BLaER1 treated with 17β-estradiol and CSF1 and Interleukin-3, amounts not matched to agents 10 nM and 100 nM (cell line): ENCODE measurements at regions not wholly inside any gene's neighbourhood (a gene's known extent, or its start where the extent isn't known, plus 50 kb on each side); places are given as distances from the start of the nearest gene placed in this dataset.
"Not testable (repeated sequence)": the region's sequence is repeated elsewhere in the genome, so short reads cannot be mapped to it uniquely, and the experiment has no call there.

Source experiments
- H3K27ac ChIP-seq, 11 experiments: shearing (Covaris generic); formaldehyde crosslinking; 2 replicates each; pipeline ENCODE4 v1.8.1; 2022
- H3K27me3 ChIP-seq, 11 experiments: shearing (Covaris generic); formaldehyde crosslinking; 2 replicates each; pipeline ENCODE4 v1.8.1; 2022
- H3K36me3 ChIP-seq, 11 experiments: shearing (Covaris generic); formaldehyde crosslinking; 2 replicates each; pipeline ENCODE4 v1.8.1; 2022
- H3K4me1 ChIP-seq, 10 experiments: shearing (Covaris generic); formaldehyde crosslinking; 2 replicates each; pipeline ENCODE4 v1.8.1; 2022
- H3K4me2 ChIP-seq, 11 experiments: shearing (Covaris generic); formaldehyde crosslinking; 2 replicates each; pipeline ENCODE4 v1.8.1; 2022
- H3K4me3 ChIP-seq, 10 experiments: shearing (Covaris generic); formaldehyde crosslinking; 2 replicates each; pipeline ENCODE4 v1.8.1; 2022
- H3K9ac ChIP-seq, 11 experiments: shearing (Covaris generic); formaldehyde crosslinking; 2 replicates each; pipeline ENCODE4 v1.8.1; 2022
- H3K9me3 ChIP-seq, 11 experiments: shearing (Covaris generic); formaldehyde crosslinking; replicated peaks in 1 of 11; 2 replicates each; pipeline ENCODE4 v1.8.1; 2022
- H4K20me1 ChIP-seq, 11 experiments: shearing (Covaris generic); formaldehyde crosslinking; 2 replicates each; pipeline ENCODE4 v1.8.1; 2022
- Cebpa-rat ChIP-seq, 11 experiments: shearing (Covaris generic); IDR thresholded peaks; 2 replicates each; pipeline ENCODE4 v1.8.1; 2022

DNA sequence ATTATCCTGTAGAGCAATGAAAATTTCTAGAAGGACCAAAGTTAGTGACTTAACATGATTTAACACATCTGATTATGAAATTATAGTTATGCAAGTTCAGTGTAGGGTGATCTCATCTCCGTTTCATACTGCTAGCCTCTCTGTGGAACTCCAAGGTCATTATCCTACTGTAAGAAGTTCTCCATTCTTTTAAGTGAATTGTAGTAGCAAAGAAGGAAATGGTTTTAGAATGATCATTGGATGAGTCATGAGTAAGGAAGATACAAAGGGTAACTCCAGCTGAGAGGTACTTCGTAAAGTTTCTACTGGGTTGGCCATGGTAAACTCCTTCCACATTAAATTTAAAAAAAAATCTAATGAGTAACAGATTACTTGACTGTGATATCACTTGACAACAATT, 215.0 kb upstream of the GIMD1 start:
- H3K4me3 ChIP-seq, result no peak overlapping the region
- H3K27ac ChIP-seq, result no peak overlapping the region
- peaks cover 0 to 9% (median 0%) of the 10 kb centered on the region in 10 experiments; a peak in 3 of 20 replicates for H3K4me1 ChIP-seq
- no peak overlapping the region for H3K4me2 ChIP-seq
- H3K9me3 ChIP-seq, result no peaks in the 10 kb centered on the region
- H3K9ac ChIP-seq, result no peak overlapping the region
- no peak for TF ChIP-seq Cebpa-rat (IDR thresholded peaks at IDR 0.05)
- H3K27me3 ChIP-seq, result no peaks in the 10 kb centered on the region
- H3K36me3 ChIP-seq, result no peaks in the 10 kb centered on the region
- H4K20me1 ChIP-seq, result no peaks in the 10 kb centered on the region

DNA sequence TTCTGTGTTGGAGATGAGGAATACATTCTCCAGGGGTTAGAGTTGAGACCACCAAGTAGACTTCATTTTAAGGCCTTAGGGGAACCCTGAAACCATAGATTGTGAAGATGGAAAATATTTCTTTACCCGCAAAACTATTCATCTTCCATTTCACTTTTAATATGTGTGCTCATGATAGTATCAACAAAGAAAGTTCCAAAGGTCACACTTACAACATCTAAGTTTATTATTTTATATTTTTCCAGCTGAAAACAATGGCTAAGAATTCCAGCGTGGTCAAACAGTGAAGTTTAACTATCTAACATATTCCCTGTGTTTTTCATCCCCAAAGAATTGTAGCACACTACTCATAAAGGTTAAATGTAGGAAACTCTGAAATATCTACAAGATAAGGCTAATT, 214.5 kb upstream of the GIMD1 start:
- H3K4me3 ChIP-seq, result no peak overlapping the region
- H3K27me3 ChIP-seq, result no peaks in the 10 kb centered on the region
- no peak for TF ChIP-seq Cebpa-rat (IDR thresholded peaks at IDR 0.05)
- no peaks in the 10 kb centered on the region for H3K9me3 ChIP-seq
- peaks cover 0 to 9% (median 0%) of the 10 kb centered on the region in 10 experiments; a peak in 3 of 20 replicates for H3K4me1 ChIP-seq
- H3K4me2 ChIP-seq, result no peak overlapping the region
- no peaks in the 10 kb centered on the region for H4K20me1 ChIP-seq
- no peak overlapping the region for H3K9ac ChIP-seq
- no peaks in the 10 kb centered on the region for H3K36me3 ChIP-seq
- H3K27ac ChIP-seq, result no peak overlapping the region

DNA sequence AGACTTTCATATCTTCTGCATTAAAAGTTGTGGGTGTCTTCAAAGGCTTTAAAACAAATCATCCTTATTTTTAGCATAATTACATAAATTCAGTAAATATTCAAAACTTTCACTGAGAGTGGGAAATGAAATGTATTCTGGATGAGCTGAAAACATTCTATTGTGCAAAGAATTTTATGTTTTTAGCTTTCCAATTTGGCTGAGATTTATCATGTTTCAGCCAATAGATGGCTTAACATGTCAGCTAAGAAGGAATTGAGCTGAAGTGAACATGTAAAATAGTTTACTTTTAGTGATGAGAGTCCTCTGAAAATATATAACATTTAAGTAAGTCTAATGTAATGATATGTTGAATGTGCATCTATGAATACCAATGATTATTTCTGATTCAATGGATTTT, 213.5 kb upstream of the GIMD1 start:
- Histone ChIP-seq H3K4me1 (peaks cover 0 to 9% (median 0%) of the 10 kb centered on the region in 10 experiments; a peak in 3 of 20 replicates), H4K20me1 (no peaks in the 10 kb centered on the region), H3K9me3 (no peaks in the 10 kb centered on the region), H3K27me3 (no peaks in the 10 kb centered on the region), H3K9ac (no peak overlapping the region), H3K36me3 (no peaks in the 10 kb centered on the region), H3K4me3 (no peak overlapping the region), H3K4me2 (no peak overlapping the region), H3K27ac (no peak overlapping the region)
- no peak for TF ChIP-seq Cebpa-rat (IDR thresholded peaks at IDR 0.05)

DNA sequence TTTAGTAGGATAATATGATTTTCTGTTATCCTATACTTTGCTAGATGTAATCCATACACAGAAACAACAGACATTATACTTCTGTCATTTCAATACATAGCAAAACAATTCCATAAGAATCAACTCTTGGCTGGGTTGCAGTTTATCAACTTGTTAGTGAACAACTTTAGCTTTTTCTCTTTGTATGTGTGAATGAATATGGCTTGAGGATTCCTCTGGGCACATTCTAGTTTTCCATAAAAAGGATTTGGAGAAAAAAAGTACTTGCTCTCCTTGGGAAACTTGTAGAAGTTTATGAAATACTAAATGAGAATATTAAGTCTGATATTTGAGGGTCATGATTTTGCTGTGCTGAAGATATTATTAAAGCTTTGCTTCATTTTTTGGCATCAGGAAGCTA, 210.7 kb upstream of the GIMD1 start:
- no peak for TF ChIP-seq Cebpa-rat (IDR thresholded peaks at IDR 0.05)
- Histone ChIP-seq H4K20me1 (no peaks in the 10 kb centered on the region), H3K27me3 (no peaks in the 10 kb centered on the region), H3K36me3 (no peaks in the 10 kb centered on the region), H3K9me3 (no peaks in the 10 kb centered on the region), H3K27ac (no peak overlapping the region), H3K9ac (no peak overlapping the region), H3K4me3 (no peak overlapping the region), H3K4me2 (no peak overlapping the region), H3K4me1 (peaks cover 0 to 9% (median 0%) of the 10 kb centered on the region in 10 experiments; a peak in 3 of 20 replicates)

DNA sequence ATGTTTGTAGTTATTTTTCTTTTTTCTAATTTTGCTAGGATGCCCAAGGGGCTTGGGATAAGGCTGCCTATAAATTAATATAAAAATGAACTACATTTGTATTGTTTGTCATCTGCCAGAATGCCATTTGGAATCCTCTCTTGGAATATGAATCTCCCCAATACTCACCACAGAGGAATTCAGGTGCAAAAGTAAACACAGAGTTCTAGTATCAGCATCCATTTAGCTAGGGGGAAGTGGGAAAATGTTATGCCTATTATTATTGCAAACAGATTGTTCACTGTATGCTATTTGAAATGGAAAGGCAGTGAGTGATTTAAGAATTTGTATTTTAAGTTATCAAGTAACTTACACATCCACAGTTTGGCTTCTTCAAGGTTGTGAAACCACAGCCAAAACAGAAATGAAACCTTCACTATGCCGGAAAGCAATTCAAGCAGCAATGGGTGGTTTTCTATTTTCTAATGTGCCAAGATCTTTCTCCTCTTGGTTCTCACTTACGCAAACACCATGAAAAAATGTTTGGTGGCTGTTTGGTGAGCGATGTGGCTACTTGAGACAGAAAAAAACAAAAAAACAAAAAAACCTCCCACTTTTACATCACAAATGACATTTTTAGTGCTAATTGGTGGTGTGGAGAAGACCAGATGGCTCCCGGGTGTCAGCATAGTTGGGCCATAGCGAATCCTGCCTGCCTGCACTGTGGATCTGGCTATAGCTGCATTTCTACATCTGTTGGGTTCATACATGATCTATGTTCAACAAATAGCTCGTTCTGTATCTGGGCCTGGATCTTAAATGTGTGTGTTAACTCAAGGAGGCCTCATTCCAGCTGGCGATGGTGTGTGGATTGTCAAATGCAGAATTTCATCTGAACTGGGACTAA, 200.8 kb upstream of the GIMD1 start:
- H4K20me1 ChIP-seq, result no peaks in the 10 kb centered on the region
- H3K9me3 ChIP-seq, result no peaks in the 10 kb centered on the region
- no peak overlapping the region for H3K9ac ChIP-seq
- 0 out of 22 replicates have a peak overlapping the region, but pooled peaks of 1 of the 11 experiments have one; percentile 9 for H3K4me2 ChIP-seq
- H3K27ac ChIP-seq, result peak overlapping the region in 1 of 11 experiments; percentile 36; a peak in 1 of 22 replicates
- TF ChIP-seq Cebpa-rat (IDR thresholded peaks at IDR 0.05), result no peak
- H3K4me3 ChIP-seq, result no peak overlapping the region
- 0 out of 20 replicates have a peak, but pooled peaks cover 0 to 4% (median 0%) of the 10 kb centered on the region in 10 experiments for H3K4me1 ChIP-seq
- H3K36me3 ChIP-seq, result no peaks in the 10 kb centered on the region
- H3K27me3 ChIP-seq, result no peaks in the 10 kb centered on the region

DNA sequence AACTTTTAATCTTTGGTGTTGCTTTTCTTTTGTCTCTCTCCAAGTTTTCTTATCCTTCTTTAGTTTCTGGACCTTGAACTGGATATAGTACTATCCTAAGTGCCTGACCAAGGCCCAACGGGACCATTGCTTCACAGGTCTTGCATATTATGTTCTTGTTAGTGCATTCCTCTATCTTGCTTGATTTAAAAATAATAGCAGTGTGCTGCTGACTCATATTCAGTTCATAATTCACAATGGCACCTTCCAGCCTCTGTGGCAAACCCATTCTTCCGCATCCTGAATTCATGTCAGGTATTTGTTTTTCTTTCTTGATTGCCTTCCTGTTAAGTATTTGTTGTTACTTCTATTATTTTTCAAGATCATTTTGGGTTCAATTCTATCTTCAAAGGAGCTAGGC, 197.1 kb upstream of the GIMD1 start:
- no peak for TF ChIP-seq Cebpa-rat (IDR thresholded peaks at IDR 0.05)
- Histone ChIP-seq H3K27ac (no peak overlapping the region), H3K4me3 (no peak overlapping the region), H3K27me3 (no peaks in the 10 kb centered on the region), H3K36me3 (no peaks in the 10 kb centered on the region), H3K9me3 (0 out of 22 replicates have a peak, but pooled peaks cover 0 to 4% (median 0%) of the 10 kb centered on the region in 11 experiments), H3K9ac (no peak overlapping the region), H3K4me1 (0 out of 20 replicates have a peak, but pooled peaks cover 0 to 4% (median 0%) of the 10 kb centered on the region in 10 experiments), H3K4me2 (no peak overlapping the region), H4K20me1 (no peaks in the 10 kb centered on the region)

DNA sequence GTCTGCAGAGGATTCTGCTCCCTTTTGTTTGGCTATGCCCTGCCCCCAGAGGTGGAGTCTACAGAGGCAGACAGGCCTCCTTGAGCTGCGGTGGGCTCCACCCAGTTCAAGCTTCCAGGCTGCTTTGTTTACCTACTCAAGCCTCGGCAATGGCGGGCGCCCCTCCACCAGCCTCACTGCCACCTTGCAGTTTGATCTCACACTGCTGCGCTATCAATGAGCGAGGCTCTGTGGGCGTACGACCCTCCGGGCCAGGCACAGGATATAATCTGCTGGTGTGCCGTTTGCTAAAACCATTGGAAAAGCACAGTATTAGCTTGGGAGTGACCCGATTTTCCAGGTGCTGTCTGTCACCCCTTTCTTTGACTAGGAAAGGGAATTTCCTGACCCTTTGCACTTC, 195.1 kb upstream of the GIMD1 start:
- H3K27me3 ChIP-seq, H3K4me2 ChIP-seq, H3K4me3 ChIP-seq, H3K36me3 ChIP-seq, H3K4me1 ChIP-seq, H3K9ac ChIP-seq, H4K20me1 ChIP-seq, H3K27ac ChIP-seq, H3K9me3 ChIP-seq: not testable (repeated sequence)

DNA sequence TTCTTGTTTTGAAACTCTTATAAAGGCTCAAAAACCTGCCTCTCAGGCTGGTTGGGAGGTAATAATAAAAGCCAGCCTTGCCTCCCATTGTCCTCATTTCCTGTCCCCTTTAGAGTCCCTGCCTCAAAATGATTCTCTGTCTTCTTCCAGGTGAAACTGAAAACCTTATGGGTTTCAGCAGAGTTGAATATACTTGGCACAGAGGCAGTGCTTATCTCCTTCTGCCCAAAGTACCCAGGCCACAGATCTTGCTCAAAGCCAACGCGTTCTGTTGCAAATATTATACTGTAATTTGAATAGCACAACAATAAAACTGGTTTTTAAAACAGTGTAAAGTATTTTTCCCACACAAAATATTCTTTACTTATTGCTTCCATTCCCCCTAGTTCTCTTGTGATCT, 183.1 kb upstream of the GIMD1 start:
- Histone ChIP-seq H3K4me2 (no peak overlapping the region), H4K20me1 (no peaks in the 10 kb centered on the region), H3K9ac (no peak overlapping the region), H3K27ac (no peak overlapping the region), H3K36me3 (no peaks in the 10 kb centered on the region), H3K4me3 (no peak overlapping the region), H3K27me3 (no peaks in the 10 kb centered on the region), H3K9me3 (0 out of 22 replicates have a peak, but pooled peaks cover 0 to 5% (median 0%) of the 10 kb centered on the region in 11 experiments), H3K4me1 (no peaks in the 10 kb centered on the region)
- TF ChIP-seq Cebpa-rat (IDR thresholded peaks at IDR 0.05), result no peak

DNA sequence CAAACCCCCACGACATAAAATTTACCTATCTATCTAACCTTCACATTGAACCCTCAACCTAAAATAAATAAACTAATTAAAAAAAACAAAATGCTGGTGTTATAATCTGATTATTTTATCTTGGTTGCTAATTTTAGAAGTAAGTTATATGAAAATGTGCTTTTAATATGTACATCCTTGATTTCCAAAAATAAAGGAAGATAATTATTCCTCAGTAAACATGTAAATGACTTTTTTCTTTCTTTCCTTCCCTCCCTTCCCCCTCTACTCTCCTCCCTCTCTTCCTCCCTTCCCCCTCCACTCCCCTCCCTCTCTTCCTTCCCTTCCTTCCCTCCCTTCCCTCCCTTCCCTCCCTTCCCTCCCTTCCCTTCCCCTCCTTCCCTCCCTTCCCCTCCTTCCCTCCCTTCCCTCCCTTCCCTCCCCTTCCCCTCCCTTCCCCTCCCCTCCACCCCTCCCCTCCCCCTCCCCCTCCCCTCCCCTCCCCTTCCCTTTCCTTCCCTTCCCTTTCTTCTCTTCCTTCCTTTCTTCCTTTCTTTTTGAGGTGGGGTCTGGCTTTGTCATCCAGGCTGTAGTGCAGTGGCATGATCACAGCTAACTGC, 180.0 kb upstream of the GIMD1 start:
- H3K9me3 ChIP-seq, result 0 out of 22 replicates have a peak, but pooled peaks cover 0 to 5% (median 0%) of the 10 kb centered on the region in 11 experiments
- H3K27me3 ChIP-seq, result no peaks in the 10 kb centered on the region
- no peak overlapping the region for H3K9ac ChIP-seq
- no peaks in the 10 kb centered on the region for H3K4me1 ChIP-seq
- no peaks in the 10 kb centered on the region for H3K36me3 ChIP-seq
- H3K4me2 ChIP-seq, result no peak overlapping the region
- TF ChIP-seq Cebpa-rat (IDR thresholded peaks at IDR 0.05), result no peak
- no peak overlapping the region for H3K4me3 ChIP-seq
- no peak overlapping the region for H3K27ac ChIP-seq
- no peaks in the 10 kb centered on the region for H4K20me1 ChIP-seq
